ENCODE measurements at regions not wholly inside any gene's neighbourhood (a gene's known extent, or its start where the extent isn't known, plus 50 kb on each side); places are given as distances from the start of the nearest gene placed in this dataset.
A peak's percentile ranks its signal among the peaks of the same experiment; 100 is the strongest.

GRCh38 chr4:145347684-145348083, 134.0 kb upstream of the SMAD1 start:
- DNase-seq (ENCODE audit: low read depth in 3 of 3, low spot score in 1 of 3) = no peak

- no peak for DNase-seq (ENCODE audit: low read depth in 3 of 3, low spot score in 1 of 3)
Measured at GRCh38 chr4:145346081-145346480, 135.6 kb upstream of the SMAD1 start.

GRCh38 chr4:145345401-145345800, 136.3 kb upstream of the SMAD1 start:
- DNase-seq (ENCODE audit: low read depth in 3 of 3, low spot score in 1 of 3) = no peak

GRCh38 chr4:145341381-145341780, 140.3 kb upstream of the SMAD1 start:
- no peak for DNase-seq (ENCODE audit: low read depth in 3 of 3, low spot score in 1 of 3)

DNA sequence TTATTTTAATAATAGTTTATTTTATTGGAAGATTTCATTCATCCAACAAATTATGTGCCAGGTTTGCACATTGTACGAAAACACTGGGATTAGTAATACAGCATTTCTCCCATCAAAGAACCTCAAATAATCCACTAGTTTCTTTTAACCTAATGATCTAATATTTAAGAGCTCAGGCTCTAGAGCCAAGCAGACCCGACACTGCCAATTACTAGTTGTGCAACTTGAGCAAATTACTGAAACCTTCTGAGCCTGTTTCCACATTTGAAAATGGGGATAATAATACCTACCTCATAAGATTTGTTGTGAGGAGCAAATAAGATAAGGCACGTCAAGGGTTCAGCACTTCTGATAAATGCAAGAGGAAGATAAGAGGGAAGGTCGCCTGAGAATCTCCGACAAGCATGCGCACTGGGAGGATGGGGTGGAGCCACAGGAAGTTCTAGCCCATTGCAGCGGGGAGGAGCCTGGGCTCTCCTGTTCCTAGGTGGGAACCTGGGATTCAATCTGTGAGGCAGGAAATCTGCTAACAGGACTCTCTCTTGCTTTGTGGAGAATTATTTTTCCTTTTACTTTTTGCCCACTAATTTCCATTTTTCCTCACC, 141.5 kb upstream of the SMAD1 start:
- DNase-seq (ENCODE audit: low read depth in 3 of 3, low spot score in 1 of 3) = no peak

DNA sequence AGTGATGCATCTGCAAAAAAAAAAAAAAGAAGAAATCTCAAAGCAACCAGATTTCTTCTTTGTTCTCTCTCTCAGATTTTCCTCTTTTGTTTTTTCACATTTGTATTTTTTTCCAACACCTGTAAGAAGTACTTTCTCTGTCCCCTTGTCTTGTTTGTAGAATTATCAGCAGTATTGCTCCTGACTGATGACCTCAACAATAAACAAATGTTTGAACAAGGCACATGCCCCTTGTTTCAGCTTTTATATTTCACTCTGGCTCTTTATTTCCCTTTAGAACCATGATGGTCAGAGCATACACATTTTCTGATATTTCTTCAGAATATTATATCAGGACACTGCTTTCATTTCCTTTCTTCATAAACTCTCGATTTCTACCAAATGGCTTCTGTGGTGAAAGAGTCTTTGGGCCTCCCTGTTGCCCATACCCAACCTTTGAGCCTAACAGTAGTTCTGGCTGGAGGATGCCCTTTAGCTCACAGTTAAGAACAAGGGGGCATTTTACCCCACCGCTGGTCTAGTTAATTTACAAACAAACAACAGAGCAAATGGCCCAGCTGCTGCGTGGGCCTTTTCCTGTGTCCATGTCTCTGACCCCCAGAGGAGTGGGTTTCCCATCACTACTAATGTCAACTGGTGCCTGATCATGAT, 142.5 kb upstream of the SMAD1 start:
- DNase-seq (ENCODE audit: low read depth in 3 of 3, low spot score in 1 of 3) = no peak

DNA sequence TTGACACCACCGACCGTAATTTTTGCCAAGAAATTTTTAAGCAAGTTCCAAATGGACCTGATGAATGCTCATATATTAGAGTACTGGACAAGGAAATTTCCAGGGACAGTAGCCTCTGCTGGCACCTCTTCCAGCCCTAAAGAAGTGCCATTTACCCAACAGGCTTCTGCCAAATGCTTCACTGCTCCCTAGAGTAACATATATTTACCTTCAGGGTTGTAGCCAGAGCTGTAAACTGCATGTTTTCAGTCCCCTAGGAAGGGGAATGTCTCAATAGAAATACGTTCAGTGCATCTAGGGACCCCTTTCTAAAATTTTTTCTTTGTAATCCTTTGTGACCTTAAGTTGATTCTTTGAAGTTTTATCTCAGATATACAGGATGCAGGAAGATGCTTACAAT, 143.1 kb upstream of the SMAD1 start:
- no peak for DNase-seq (ENCODE audit: low read depth in 3 of 3, low spot score in 1 of 3)

DNA sequence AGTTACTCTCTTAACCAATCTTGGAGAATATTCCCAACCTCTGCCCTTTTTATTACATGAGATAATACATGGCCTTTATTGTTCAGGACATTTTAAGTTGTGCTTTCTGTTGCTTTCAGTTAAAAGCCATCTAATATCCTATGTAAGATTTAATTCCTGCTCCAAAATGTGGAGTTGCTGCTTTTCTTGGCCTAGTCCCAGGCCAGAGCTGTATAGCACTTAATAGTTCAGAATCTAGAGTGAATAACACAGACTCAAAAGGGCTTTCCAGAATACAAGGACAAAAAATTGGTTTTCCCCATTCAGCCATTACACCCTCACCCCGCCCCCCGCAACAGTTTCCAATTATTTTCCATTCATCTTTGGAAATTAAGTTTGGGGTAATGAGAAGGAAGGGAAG, 144.3 kb upstream of the SMAD1 start:
- DNase-seq (ENCODE audit: low read depth in 3 of 3, low spot score in 1 of 3) = no peak

GRCh38 chr4:145333786-145334185, 147.9 kb upstream of the SMAD1 start:
- no peak for DNase-seq (ENCODE audit: low read depth in 3 of 3, low spot score in 1 of 3)

DNA sequence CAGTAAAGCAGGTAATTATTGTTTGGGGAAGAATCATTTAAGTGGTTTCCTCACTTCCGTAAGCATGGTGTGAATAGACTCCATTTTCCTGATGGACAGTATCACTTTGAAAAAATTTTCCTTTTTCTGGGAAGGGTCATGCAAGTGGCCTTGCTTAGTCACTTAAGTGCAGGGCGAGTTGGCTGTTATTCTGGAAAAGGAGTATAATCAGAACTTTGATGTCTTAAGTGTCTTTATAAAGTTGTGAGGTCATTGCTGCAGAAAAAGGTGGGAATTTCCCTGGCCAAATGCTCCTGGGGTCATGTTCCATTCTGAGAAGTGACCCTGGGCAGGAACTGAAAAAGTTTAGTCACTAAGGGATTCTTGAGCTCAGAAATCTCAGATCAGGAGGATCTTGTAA, 146.1 kb upstream of the OTUD4 start:
- no peak for DNase-seq (ENCODE audit: low read depth in 3 of 3, low spot score in 1 of 3)

DNA sequence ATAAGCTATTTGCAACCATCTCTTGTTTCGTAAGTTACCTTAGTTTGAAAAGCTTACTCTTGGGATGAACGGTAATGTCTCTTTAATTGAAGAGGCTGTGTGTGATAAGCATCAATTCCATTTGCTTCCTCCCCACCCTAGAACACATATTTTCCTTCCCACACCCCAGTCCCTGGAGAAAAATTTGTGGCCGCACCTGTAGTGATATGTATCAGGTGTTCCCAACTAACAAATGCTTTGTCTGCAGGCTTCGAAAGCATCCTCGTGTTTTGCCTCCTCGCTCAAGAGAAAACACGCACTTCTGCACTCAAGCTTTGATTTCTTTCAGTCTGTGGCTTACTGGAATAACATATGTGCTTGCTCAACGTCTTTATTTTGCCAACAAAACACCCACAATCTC, 143.8 kb upstream of the OTUD4 start:
- DNase-seq (ENCODE audit: low read depth in 3 of 3, low spot score in 1 of 3) = no peak

- DNase-seq (ENCODE audit: low read depth in 3 of 3, low spot score in 1 of 3) = no peak
Measured at GRCh38 chr4:145320294-145320693, 139.9 kb upstream of the OTUD4 start.

GRCh38 chr4:145319751-145320150, 139.4 kb upstream of the OTUD4 start:
- no peak for DNase-seq (ENCODE audit: low read depth in 3 of 3, low spot score in 1 of 3)

DNA sequence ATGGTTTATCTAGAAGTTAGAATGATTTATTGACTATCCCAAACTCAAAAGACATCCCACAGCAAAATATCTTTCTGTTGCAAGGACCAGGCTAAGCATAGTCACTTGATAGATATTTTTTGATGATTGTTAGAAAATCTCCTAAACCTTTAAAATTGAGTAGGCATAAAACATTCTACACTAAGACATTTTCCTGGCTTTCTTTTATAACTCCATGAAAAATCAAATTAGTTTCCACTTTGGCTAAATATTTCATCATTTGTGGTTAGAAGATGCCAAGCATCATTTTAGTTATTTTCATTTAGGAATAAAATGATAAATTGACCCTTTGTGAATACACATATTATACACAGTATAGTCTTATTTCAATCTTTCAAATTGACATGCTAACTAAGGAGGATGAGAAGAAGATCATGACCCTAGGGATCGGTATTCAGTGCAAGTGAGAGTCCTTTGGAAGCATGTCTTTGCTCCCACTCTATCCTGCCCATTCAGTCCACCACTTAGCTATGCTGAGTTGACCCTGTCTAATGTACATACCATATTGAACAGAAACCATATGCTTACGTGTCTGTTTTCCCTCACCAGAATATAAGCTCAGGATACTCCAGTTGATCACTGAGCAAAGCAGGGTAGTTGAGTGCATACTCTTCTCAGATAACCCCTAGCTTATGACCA, 136.6 kb upstream of the OTUD4 start:
- no peak for DNase-seq (ENCODE audit: low read depth in 3 of 3, low spot score in 1 of 3)

DNA sequence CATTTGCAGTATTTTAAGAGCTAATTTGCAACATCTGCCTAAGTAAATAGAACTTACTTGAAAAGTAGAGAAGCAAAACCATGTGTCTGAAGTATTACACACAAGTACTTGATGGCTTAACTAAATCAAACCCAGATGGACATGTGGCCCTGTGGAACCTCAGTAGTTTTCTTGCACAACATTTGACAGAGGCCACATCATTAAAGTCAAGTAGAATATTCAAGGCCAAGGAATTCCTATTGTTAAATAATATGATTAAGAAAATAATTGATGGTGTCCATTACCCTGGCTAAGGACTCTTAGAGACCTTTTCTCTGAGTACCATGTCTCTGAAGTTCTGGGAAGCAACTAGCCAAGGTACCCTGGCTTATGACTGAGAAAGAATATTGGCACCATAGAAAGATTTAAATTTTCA, 135.4 kb upstream of the OTUD4 start:
- DNase-seq (ENCODE audit: low read depth in 3 of 3, low spot score in 1 of 3) = no peak

DNA sequence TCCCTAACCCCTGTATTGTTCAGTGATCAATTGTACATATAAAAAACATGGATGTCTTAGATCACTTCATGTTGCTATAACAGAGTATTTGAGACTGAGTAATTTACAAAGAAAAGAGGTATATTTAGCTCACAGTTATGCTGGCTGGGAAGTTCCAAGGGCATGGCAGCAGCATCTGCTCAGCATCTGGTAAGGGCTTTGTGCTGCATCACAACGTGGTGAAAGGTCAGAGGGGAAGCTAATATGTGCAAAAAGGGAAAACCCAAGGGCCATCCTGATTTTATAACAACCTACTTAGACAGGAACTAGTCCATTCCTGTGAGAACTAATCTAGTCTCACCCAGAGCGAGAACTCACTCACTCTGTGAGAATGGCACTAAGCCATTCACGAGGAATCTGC, 128.2 kb upstream of the OTUD4 start:
- no peak for DNase-seq (ENCODE audit: low read depth in 3 of 3, low spot score in 1 of 3)

- no peak for DNase-seq (ENCODE audit: low read depth in 3 of 3, low spot score in 1 of 3)
Measured at GRCh38 chr4:145307763-145308430, 127.5 kb upstream of the OTUD4 start.

DNA sequence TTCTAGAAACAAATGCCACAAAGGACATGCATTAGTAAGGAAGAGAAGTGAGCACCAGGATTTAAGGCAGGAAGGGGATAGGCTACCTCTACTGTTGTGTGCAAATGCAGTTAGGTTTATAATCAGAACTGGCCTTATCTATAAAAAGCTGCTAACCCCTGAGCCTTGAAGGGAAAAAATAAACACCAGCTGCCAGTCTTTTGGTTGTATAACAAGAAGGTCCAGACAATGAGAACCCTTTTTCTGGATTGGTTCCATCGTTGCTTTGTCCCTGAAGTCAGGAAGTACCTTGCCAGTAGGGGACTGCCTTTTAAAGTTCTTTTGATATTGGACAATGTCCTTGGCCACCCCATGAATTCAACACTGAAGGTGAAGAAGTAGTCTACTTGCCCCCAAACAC, 126.7 kb upstream of the OTUD4 start:
- DNase-seq (ENCODE audit: low read depth in 3 of 3, low spot score in 1 of 3) = no peak

GRCh38 chr4:145302725-145303124, 122.3 kb upstream of the OTUD4 start:
- DNase-seq (ENCODE audit: low read depth in 3 of 3, low spot score in 1 of 3) = no peak

- no peak for DNase-seq (ENCODE audit: low read depth in 3 of 3, low spot score in 1 of 3)
Measured at GRCh38 chr4:145301386-145302080, 121.1 kb upstream of the OTUD4 start.

DNA sequence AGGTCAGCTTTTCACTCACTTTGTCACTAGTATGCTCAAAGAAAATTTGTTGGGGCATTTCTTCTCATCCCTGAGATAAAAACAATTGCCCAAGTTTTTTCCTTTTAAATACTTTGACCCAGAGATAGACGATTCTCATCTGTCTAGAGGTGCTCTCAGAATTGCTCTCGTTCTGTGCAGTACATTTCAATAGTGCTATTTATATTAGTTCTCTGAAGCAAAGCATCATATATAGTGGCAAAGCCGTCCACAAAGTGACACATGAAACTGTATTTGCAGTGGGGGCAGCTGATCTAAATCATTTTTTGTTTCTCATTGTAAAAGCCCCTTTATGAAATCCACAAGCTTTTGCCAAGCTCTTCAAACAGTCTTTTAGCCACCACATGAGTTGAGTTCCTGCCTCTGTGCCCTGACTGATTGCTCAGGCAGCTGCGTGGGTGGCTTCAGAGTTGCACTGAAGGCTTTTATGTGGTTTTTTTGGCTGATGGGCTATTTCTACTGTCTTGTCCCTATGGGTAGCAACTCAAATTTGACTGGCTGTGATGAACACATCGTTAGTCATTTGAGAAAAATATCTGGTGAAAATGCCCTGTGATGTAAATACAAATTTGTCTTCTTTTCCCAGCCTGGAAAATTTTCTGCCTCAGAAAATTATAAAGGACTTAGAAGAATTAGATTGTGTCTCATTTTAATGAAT, 119.1 kb upstream of the OTUD4 start:
- DNase-seq (ENCODE audit: low read depth in 3 of 3, low spot score in 1 of 3) = peak in 1 of 3 donors; percentile 45
